Esophagus muscularis mucosa (tissue), 4 donors: ENCODE measurements at regions not wholly inside any gene's neighbourhood (a gene's known extent, or its start where the extent isn't known, plus 50 kb on each side); places are given as distances from the start of the nearest gene placed in this dataset.
"Not testable (repeated sequence)": the region's sequence is repeated elsewhere in the genome, so short reads cannot be mapped to it uniquely, and the experiment has no call there.

Experiments used
- DNase-seq: peaks from one replicate; pipeline ENCODE4 v3.0.0-alpha.2; 2017; ENCODE audit errors: extremely low spot score
- H3K27ac ChIP-seq, 4 donors: fragments of 200-600 bp; sonication (generic); replicated peaks in 1 of 4; 1 replicate in 3 of 4; 2 replicates in 1 of 4; pipeline ENCODE4 v1.5.1; 2016 to 2019; ENCODE audit warnings: mild to moderate bottlenecking in 1 of 4
- H3K27me3 ChIP-seq, 4 donors: fragments of 200-600 bp; sonication (generic); one replicate each; pipeline versions ENCODE4 v1.5.1 to v1.6.0; 2016 to 2019
- H3K36me3 ChIP-seq, 4 donors: fragments of 200-600 bp; sonication (generic); one replicate each; pipeline ENCODE4 v1.5.1; 2016 to 2019
- H3K4me1 ChIP-seq, 4 donors: fragments of 200-600 bp; sonication (generic); one replicate each; pipeline ENCODE4 v1.5.1; 2016 to 2019
- H3K4me3 ChIP-seq, 4 donors: fragments of 200-600 bp; sonication (generic); 1 replicate in 2 of 4; 2 replicates in 2 of 4; pipeline ENCODE4 v1.5.1; 2016 to 2019; ENCODE audit warnings: mild to moderate bottlenecking in 4 of 4, moderate library complexity in 1 of 4
- H3K9me3 ChIP-seq, 4 donors: fragments of 200-600 bp; sonication (generic); 1 replicate in 3 of 4; 2 replicates in 1 of 4; pipeline ENCODE4 v1.5.1; 2016 to 2019
- EP300 ChIP-seq: sonication (generic); formaldehyde crosslinking; IDR thresholded peaks from one replicate; pipeline ENCODE4 v1.6.1; 2017; ENCODE audit warnings: antibody characterized with exemption
- POLR2A ChIP-seq: fragments of 450-650 bp; IDR thresholded peaks from one replicate; pipeline ENCODE4 v1.6.1; 2017; ENCODE audit warnings: antibody characterized with exemption, moderate library complexity, mild to moderate bottlenecking, low read depth
- POLR2AphosphoS5 ChIP-seq, 2 donors: sonication (generic); formaldehyde crosslinking; IDR thresholded peaks; one replicate each; pipeline ENCODE4 v1.6.1; 2017; ENCODE audit warnings: antibody characterized with exemption in 2 of 2
- WGBS: methylation state at CpG from one replicate; pipeline ENCODE4 v1.1.5; 2018; 5-methylcytosine and 5-hydroxymethylcytosine counted together
- intact Hi-C: fragments of 100-400 bp; cut with DNase I; formaldehyde crosslinking; loops from one replicate; pipeline ENCODE4 v1.15.1; 2023
- TF ChIP-seq, protein P1 (sequence below), 3 experiments: fragments of 200-600 bp in 2 of 3; fragments of 450-650 bp in 1 of 3; sonication (generic) in 2 of 3; IDR thresholded peaks; one replicate each; pipeline ENCODE4 v1.5.1; 2017 to 2019; ENCODE audit warnings: antibody characterized with exemption in 3 of 3, mild to moderate bottlenecking in 2 of 3, moderate library complexity in 1 of 3

DNA sequence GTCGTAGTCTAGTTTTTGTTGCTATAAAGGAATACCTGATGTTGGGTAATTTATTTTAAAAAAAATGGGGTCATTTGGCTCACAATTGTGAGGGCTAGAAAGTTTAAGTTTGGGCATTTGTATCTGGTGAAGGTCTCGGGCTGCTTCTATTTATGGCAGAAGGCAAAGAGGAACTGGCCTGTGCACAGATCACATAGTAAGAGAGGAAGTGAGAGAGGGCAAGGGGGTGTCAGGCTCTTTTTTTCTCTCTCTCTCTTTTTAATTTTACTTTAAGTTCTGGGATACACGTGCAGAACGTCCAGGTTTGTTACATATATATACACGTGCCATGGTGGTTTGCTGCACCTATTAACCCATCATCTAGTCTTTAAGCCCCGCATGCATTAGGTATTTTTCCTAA lies 453.3 kb downstream of the DIRAS2 start:
- no peak for DNase-seq
- TF ChIP-seq EP300, result no peak
- TF ChIP-seq, protein P1, sequence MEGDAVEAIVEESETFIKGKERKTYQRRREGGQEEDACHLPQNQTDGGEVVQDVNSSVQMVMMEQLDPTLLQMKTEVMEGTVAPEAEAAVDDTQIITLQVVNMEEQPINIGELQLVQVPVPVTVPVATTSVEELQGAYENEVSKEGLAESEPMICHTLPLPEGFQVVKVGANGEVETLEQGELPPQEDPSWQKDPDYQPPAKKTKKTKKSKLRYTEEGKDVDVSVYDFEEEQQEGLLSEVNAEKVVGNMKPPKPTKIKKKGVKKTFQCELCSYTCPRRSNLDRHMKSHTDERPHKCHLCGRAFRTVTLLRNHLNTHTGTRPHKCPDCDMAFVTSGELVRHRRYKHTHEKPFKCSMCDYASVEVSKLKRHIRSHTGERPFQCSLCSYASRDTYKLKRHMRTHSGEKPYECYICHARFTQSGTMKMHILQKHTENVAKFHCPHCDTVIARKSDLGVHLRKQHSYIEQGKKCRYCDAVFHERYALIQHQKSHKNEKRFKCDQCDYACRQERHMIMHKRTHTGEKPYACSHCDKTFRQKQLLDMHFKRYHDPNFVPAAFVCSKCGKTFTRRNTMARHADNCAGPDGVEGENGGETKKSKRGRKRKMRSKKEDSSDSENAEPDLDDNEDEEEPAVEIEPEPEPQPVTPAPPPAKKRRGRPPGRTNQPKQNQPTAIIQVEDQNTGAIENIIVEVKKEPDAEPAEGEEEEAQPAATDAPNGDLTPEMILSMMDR (IDR thresholded peaks at IDR 0.05), result no peak
- no peak for TF ChIP-seq POLR2A
- no peak for TF ChIP-seq POLR2AphosphoS5 (IDR thresholded peaks at IDR 0.05)
- 79% methylated on average over 6 of the region's 6 CpGs for WGBS
- intact Hi-C loops, result no loop called here
- Histone ChIP-seq H3K27me3 (peaks cover 0 to 16% (median 0%) of the 10 kb centered on the region in 4 donors), H3K27ac (no peak overlapping the region), H3K4me1 (no peaks in the 10 kb centered on the region), H3K9me3 (no peaks in the 10 kb centered on the region), H3K4me3 (no peak overlapping the region), H3K36me3 (no peaks in the 10 kb centered on the region)

DNA sequence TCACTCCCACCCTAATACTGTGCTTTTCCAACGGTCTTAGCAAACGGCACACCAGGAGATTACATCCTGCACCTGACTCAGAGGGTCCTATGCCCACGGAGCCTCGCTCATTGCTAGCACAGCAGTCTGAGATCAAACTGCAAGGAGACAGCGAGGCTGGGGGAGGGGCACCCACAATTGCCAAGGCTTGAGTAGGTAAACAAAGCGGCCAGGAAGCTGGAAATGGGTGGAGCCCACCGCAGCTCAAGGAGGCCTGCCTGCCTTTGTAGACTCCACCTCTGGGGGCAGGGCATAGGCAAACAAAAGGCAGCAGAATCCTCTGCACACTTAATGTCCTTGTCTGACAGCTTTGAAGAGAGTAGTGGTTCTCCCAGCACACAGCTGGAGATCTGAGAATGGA lies 450.2 kb downstream of the DIRAS2 start:
- H3K4me1 ChIP-seq, H3K4me3 ChIP-seq, H3K9me3 ChIP-seq, intact Hi-C loops, H3K27ac ChIP-seq, H3K36me3 ChIP-seq, DNase-seq: not testable (repeated sequence)
- 93% methylated on average over 5 of the region's 7 CpGs for WGBS
- H3K27me3 ChIP-seq, result peaks cover 0 to 16% (median 0%) of the 10 kb centered on the region in 4 donors

DNA sequence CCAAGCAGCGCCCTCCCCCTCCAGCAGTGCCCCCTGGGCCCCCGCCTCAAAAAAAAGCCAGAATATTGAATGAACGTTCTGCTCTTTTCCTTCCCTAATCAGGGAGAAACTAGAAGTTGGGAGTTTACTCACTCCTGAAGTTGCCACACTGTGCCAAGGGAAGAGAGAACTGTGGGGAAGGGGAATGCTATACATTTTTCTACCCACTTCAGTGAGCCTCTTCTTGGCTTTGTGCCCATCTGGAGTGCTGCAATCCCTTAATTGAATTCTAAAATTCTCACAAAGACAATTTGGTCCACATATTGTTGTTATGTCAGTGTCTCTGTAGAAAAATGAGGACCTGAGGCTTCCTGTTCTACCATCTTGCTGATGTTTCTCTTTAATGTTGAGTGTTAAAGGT lies 443.7 kb downstream of the DIRAS2 start:
- intact Hi-C loops, result no loop called here
- H3K27ac ChIP-seq, result no peak overlapping the region
- peaks cover 0 to 12% (median 0%) of the 10 kb centered on the region in 4 donors for H3K27me3 ChIP-seq
- no peak for DNase-seq
- H3K4me1 ChIP-seq, result no peaks in the 10 kb centered on the region
- WGBS, result 81% methylated on average over 3 of the region's 3 CpGs
- H3K9me3 ChIP-seq, result peaks cover 0 to 13% (median 3%) of the 10 kb centered on the region in 4 donors
- no peak overlapping the region for H3K4me3 ChIP-seq
- H3K36me3 ChIP-seq, result no peaks in the 10 kb centered on the region
- TF ChIP-seq, protein P1 (IDR thresholded peaks at IDR 0.05), result no peak

DNA sequence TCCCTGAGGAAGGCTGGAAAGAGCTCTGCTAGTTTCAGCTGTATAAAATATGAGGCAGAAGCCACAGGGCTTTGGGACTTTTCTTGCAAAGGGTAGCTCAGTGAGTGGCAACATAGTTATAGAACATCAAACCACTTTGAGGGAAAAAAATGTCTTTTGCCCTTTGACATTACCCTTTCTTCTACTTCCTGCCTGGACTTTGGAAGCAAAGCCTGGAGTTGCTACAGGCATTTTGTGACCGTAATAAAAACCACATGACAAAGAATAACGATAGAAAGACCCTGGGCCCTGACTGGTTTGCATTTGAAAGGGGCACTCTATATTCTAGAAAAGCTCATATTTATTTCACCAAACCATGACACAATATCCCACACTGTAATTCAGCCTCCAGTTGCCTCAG lies 440.9 kb downstream of the DIRAS2 start:
- Histone ChIP-seq H3K36me3 (no peaks in the 10 kb centered on the region), H3K4me1 (no peaks in the 10 kb centered on the region), H3K9me3 (peaks cover 0 to 13% (median 3%) of the 10 kb centered on the region in 4 donors), H3K27ac (no peak overlapping the region), H3K27me3 (peaks cover 0 to 15% (median 0%) of the 10 kb centered on the region in 4 donors), H3K4me3 (no peak overlapping the region)
- TF ChIP-seq POLR2AphosphoS5 (IDR thresholded peaks at IDR 0.05) (no peak), EP300 (no peak), POLR2A (no peak)
- TF ChIP-seq, protein P1 (IDR thresholded peaks at IDR 0.05), result no peak
- DNase-seq, result no peak
- WGBS, result 47% methylated on average over 2 of the region's 2 CpGs
- intact Hi-C loops, result no loop called here

DNA sequence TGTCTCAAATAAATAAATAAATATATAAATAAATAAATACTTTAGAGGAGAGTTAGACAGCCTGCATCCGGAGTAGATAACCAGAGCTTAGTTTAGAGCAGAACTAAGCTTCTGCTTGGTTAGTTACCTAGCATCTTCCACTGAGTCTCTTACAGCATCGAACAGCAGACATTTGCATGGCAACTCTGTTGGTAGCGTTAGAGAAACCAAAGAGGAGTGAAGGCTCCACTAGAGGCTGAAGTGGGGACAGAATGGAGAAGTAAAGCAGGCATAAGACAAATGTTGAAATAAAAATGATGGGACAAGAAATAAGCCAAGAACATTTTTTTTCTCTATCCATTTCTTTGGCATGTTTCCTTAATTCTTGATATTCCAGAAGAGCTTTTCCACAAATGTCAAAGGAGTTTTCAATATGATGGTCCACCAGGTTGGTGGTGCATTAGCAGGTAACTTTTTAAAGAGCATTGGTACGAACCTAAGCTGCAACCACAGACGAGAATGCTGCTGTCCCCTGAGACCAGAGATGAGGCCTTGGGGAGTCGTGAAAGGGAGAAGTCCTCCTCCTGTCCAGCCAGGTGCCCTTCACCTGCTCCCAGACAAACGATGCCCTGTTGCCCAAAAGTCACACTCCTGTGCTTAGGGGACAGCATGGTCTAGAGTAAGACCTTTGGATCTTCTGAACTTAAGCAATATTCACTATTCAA lies 438.3 kb downstream of the DIRAS2 start:
- Histone ChIP-seq H3K27me3 (peaks cover 0 to 16% (median 0%) of the 10 kb centered on the region in 4 donors), H3K27ac (no peak overlapping the region), H3K36me3 (no peaks in the 10 kb centered on the region), H3K4me3 (no peak overlapping the region), H3K9me3 (no peaks in the 10 kb centered on the region), H3K4me1 (no peaks in the 10 kb centered on the region)
- DNase-seq, result no peak
- 91% methylated on average over 7 of the region's 7 CpGs for WGBS
- TF ChIP-seq POLR2A (no peak), POLR2AphosphoS5 (IDR thresholded peaks at IDR 0.05) (no peak), EP300 (no peak)
- TF ChIP-seq, protein P1 (IDR thresholded peaks at IDR 0.05), result no peak
- intact Hi-C loops, result no loop called here

DNA sequence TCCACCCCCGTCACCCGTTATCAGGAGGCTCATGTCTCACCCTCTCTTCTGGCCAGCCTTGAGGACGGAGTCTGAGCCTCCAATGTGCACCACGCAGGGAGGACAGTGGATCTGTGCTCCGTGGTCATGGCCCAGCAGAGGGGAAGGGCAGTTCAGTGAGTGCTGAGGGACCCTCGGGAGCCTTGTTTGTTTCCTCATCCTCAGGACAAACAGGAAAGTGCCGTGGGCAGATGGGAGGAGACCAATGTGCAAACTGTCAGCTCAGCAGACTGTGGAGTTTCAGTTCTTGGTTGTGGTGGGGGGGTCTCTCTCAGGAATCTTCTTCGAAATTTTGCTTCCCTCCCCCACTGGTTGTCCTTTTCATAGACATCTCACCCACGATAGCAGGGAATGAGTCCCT lies 429.6 kb downstream of the DIRAS2 start:
- H3K4me1 ChIP-seq, H3K27me3 ChIP-seq, H3K9me3 ChIP-seq, intact Hi-C loops, H3K4me3 ChIP-seq, H3K27ac ChIP-seq, DNase-seq, H3K36me3 ChIP-seq: not testable (repeated sequence)
- 46% methylated on average over 8 of the region's 9 CpGs for WGBS
